ENCODE measurements at regions not wholly inside any gene's neighbourhood (a gene's known extent, or its start where the extent isn't known, plus 50 kb on each side); places are given as distances from the start of the nearest gene placed in this dataset.
"Not testable (repeated sequence)": the region's sequence is repeated elsewhere in the genome, so short reads cannot be mapped to it uniquely, and the experiment has no call there.

DNA sequence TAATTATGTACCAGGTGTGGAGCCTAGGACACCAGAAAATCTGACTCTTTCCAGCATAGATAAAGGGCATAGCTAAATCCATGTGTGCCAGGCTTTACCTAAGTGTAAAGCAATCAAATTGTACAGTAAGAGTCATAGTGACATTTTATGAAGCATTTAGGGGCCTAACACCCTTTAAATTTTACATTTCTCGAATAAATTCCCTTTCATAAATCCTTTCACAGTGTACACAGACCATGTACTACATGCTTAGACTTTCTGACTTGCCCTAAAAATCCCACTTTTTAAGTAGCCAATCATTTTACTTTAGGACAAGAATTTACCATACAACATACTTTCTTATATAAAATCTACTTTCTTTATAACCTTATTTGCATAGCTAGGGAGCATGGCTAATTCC lies 727.6 kb upstream of the LUZP2 start:
- no peak overlapping the region for H3K4me3 ChIP-seq (ENCODE audit: low read length)
- TF ChIP-seq, protein P1, sequence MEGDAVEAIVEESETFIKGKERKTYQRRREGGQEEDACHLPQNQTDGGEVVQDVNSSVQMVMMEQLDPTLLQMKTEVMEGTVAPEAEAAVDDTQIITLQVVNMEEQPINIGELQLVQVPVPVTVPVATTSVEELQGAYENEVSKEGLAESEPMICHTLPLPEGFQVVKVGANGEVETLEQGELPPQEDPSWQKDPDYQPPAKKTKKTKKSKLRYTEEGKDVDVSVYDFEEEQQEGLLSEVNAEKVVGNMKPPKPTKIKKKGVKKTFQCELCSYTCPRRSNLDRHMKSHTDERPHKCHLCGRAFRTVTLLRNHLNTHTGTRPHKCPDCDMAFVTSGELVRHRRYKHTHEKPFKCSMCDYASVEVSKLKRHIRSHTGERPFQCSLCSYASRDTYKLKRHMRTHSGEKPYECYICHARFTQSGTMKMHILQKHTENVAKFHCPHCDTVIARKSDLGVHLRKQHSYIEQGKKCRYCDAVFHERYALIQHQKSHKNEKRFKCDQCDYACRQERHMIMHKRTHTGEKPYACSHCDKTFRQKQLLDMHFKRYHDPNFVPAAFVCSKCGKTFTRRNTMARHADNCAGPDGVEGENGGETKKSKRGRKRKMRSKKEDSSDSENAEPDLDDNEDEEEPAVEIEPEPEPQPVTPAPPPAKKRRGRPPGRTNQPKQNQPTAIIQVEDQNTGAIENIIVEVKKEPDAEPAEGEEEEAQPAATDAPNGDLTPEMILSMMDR (IDR thresholded peaks at IDR 0.05; ENCODE audit: insufficient read depth, low read depth, low read length, missing control alignments), result no peak
- DNase-seq (ENCODE audit: low read depth), result no peak

DNA sequence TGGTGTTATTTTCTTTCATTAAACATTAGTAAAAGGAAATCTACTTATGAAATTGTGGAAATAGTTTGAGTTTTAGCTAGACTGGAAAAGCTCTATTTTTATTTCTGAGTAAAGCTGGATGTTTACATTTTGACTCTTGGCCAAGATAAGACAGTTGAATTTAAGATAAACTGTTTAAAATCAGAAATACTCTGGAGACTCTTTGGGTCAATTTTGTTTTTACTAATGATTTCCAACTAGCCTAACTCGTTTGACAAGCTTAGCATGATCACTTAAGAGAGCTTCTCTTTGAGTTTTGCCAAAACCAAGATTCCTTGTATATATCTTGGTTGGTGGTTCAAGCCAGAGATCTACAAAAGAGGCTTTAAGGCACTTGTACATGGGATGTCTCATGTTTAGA lies 724.8 kb upstream of the LUZP2 start:
- H3K4me3 ChIP-seq (ENCODE audit: low read length), result no peak overlapping the region
- DNase-seq (ENCODE audit: low read depth), result no peak
- TF ChIP-seq, protein P1 (IDR thresholded peaks at IDR 0.05; ENCODE audit: insufficient read depth, low read depth, low read length, missing control alignments), result no peak

DNA sequence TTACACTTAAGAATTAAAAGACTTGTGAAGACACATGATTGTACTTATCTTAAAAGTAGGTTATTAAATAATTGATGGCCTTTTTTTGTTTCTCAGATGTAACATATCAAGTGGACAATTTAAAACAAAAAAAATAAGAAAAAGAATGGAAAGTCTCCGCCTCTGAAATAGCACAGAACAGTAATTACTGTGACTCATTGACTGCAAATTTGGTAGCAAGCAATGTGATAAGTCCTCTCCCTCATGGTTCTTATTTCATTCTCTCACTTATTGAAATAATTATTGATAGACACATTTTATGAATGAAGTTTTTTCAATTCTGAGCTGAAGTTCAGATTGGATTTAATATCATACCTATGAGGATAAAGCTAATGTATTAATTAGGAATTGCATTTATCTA lies 717.9 kb upstream of the LUZP2 start:
- no peak overlapping the region for H3K4me3 ChIP-seq (ENCODE audit: low read length)
- DNase-seq (ENCODE audit: low read depth), result no peak
- TF ChIP-seq, protein P1 (IDR thresholded peaks at IDR 0.05; ENCODE audit: insufficient read depth, low read depth, low read length, missing control alignments), result no peak

DNA sequence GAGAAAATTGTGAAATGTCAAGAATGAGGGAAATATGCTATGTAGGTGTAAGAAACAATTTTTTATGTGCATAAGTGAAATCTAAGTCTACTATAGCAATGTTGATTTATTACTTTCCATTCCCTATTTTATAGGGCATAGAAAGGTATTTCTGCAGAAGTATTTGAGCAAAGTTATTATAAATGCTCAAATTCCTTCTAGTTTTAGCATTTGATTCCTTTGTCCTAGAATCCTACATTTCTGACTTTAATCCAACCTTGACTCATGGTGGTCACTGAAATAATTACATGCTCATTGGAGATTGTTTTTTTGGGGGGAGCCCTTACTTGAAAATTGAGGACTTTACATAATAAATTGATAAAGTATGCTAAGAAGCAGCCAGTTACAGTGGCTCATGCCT lies 716.6 kb upstream of the LUZP2 start:
- DNase-seq (ENCODE audit: low read depth), result no peak
- TF ChIP-seq, protein P1 (IDR thresholded peaks at IDR 0.05; ENCODE audit: insufficient read depth, low read depth, low read length, missing control alignments), result no peak
- no peak overlapping the region for H3K4me3 ChIP-seq (ENCODE audit: low read length)

DNA sequence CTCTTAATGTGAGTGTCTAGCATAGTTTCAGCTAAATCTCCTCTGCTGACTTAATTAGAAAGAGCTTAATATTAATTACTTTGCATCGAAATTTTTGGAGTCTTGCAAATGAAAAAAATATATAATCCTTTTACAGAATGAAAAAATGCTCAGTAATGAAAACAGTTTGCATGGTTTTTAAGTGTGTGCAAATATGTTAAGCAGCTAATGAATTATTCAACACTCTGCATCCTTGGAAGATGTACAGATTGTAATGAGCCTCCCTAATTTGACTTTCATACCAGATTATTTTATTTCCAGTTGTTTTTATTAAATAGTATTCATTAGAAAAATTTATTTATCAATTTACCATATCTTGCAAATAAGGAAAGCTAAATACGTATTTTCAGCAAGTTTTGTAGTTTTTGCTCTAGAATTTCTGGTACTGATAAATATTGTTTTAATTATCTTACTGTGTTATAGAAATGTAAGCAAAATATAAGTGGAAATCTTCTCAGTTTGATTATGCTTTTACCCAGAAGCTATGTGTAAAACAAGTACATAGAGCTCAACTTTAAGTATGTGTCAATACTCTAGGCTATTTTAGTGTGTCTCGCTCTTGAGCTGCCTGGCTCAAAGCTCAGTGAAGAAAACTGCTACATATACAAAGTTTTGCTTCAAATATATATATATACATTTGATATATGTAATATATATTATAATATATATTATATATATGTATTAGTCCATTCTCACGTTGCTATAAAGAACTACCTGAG lies 714.9 kb upstream of the LUZP2 start:
- DNase-seq (ENCODE audit: low read depth), result no peak
- H3K4me3 ChIP-seq (ENCODE audit: low read length), result no peak overlapping the region
- TF ChIP-seq, protein P1 (IDR thresholded peaks at IDR 0.05; ENCODE audit: insufficient read depth, low read depth, low read length, missing control alignments), result no peak

DNA sequence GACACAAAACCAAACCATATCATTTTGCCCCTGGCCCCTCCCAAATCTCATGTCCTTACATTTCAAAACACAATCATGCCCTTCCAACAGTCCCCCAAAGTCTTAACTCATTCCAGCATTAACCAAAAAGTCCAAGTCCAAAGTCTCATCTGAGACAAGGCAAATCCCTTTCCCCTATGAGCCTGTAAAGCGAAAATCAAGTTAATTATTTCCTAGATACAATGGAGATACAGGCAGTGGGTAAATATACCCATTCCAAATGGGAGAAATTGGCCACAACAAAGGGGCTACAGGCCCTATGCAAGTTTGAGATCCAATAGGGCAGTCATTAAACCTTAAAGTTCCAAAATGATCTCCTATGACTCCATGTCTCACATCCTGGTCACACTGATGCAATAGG lies 709.9 kb upstream of the LUZP2 start:
- DNase-seq (ENCODE audit: low read depth); H3K4me3 ChIP-seq (ENCODE audit: low read length): not testable (repeated sequence)

DNA sequence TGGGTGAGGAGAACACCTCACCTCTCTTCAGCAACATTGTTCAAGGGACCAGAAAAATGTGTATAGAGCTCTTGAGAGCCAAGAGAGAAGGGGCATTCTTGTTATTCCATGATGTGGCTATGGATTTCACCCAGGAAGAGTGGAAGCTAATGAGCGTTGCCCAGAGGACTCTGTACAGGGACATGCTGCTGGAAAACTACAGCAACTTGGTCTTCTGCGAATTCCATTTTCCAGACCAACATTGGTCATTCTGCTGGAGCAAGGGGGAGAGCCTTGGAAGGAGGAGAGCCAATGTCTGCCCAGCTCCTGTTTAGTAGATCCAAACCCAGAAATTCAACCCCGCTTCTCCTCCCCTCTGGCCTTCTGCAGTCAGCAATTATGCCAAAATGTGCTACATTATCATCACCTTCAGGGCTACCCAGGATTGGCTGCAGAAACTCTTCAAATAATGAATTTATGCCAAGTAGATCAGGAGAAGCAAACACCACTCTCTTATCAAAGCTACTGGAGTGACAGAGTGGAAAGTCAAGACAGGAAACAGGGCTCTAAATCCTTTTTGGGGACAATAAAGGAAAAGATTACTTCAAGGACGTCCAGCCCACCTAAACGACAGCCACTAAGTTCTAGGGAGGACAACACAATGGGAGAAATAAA lies 707.5 kb upstream of the LUZP2 start:
- no peak for DNase-seq (ENCODE audit: low read depth)
- TF ChIP-seq, protein P1 (IDR thresholded peaks at IDR 0.05; ENCODE audit: insufficient read depth, low read depth, low read length, missing control alignments), result no peak
- H3K4me3 ChIP-seq (ENCODE audit: low read length), result no peak overlapping the region
